Stomach (tissue), 8 donors: ENCODE measurements at regions not wholly inside any gene's neighbourhood (a gene's known extent, or its start where the extent isn't known, plus 50 kb on each side); places are given as distances from the start of the nearest gene placed in this dataset.

Experiments used
- DNase-seq, 2 donors: peaks; one replicate each; pipeline versions ENCODE4 v3.0.0 to v3.0.0-alpha.2; 2013 to 2019
- H3K27ac ChIP-seq, 5 donors: fragments of 200-600 bp in 4 of 5; sonication (generic) in 4 of 5; one replicate each; pipeline ENCODE4 v1.5.1; 2013 to 2019; ENCODE audit warnings: mild to moderate bottlenecking in 1 of 5, moderate library complexity in 1 of 5
- H3K27me3 ChIP-seq, 3 donors: fragments of 200-600 bp; sonication (generic); one replicate each; pipeline ENCODE4 v1.5.1; 2017 to 2019; ENCODE audit warnings: mixed run types in 1 of 3
- H3K36me3 ChIP-seq, 4 donors: fragments of 200-600 bp; sonication (generic); 1 replicate in 3 of 4; 2 replicates in 1 of 4; pipeline ENCODE4 v1.5.1; 2016 to 2019
- H3K4me1 ChIP-seq, 4 donors: fragments of 200-600 bp; sonication (generic); one replicate each; pipeline ENCODE4 v1.5.1; 2016 to 2019
- H3K4me3 ChIP-seq, 4 donors: fragments of 200-600 bp; sonication (generic) in 3 of 4; one replicate each; pipeline ENCODE4 v1.5.1; 2016 to 2019; ENCODE audit warnings: mild to moderate bottlenecking in 1 of 4
- H3K9me3 ChIP-seq, 4 donors: fragments of 200-600 bp; sonication (generic); one replicate each; pipeline ENCODE4 v1.5.1; 2016 to 2019
- EP300 ChIP-seq: sonication (generic); formaldehyde crosslinking; IDR thresholded peaks from one replicate; pipeline ENCODE4 v1.6.1; 2017; ENCODE audit warnings: antibody characterized with exemption
- POLR2A ChIP-seq, 4 donors: fragments of 450-650 bp; IDR thresholded peaks; one replicate each; pipeline ENCODE4 v1.6.1; 2016; ENCODE audit warnings: antibody characterized with exemption in 4 of 4, control low read depth in 2 of 4, mild to moderate bottlenecking in 1 of 4, moderate library complexity in 1 of 4
- POLR2AphosphoS5 ChIP-seq, 3 donors: sonication (generic); formaldehyde crosslinking; IDR thresholded peaks; one replicate each; pipeline ENCODE4 v1.6.1; 2016; ENCODE audit warnings: antibody characterized with exemption in 3 of 3
- WGBS, 5 donors: extraction: QIAGEN DNeasy Blood & Tissue Kit in 3 of 5; methylation state at CpG; one replicate each; pipeline versions ENCODE4 v1.1.5 to v1.1.7; 2013 to 2018; 5-methylcytosine and 5-hydroxymethylcytosine counted together
- intact Hi-C: fragments of 100-400 bp; cut with DNase I; formaldehyde crosslinking; loops from one replicate; pipeline ENCODE4 v1.15.1; 2023; ENCODE audit warnings: low total_unique reads
- TF ChIP-seq, protein P1 (sequence below), 7 experiments: fragments of 450-650 bp in 4 of 7; fragments of 200-600 bp in 3 of 7; sonication (generic) in 3 of 7; IDR thresholded peaks; one replicate each; pipeline ENCODE4 v1.5.1; 2016 to 2019; ENCODE audit warnings: antibody characterized with exemption in 7 of 7, control low read depth in 2 of 7, mild to moderate bottlenecking in 1 of 7
- donor health status: healthy with polysubstance abuse.
- donor health status: Bipolar disorder and iron deficiency.
- donor health status: healthy.

DNA sequence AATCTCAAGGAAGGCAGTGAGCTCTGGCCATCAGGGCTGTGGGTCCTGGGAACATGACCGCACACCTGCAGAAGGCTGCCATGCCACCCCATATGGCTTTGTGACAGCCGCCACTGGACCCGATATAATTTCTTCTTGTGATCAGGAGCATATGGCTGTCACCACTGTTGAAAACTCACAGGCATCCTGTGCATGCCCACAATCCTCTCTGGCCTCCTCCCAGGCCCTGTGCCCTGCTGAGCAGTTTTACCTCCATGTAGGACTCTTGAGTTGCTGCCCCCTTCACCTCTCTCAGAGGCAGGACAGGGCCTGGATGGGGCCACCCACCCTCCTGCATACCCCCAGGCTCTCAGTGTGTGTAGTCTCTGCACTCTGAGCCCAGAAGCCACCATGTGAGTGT lies 391.9 kb upstream of the AKR1E2 start:
- DNase-seq, result no peak
- intact Hi-C loops, result no loop called here
- TF ChIP-seq, protein P1, sequence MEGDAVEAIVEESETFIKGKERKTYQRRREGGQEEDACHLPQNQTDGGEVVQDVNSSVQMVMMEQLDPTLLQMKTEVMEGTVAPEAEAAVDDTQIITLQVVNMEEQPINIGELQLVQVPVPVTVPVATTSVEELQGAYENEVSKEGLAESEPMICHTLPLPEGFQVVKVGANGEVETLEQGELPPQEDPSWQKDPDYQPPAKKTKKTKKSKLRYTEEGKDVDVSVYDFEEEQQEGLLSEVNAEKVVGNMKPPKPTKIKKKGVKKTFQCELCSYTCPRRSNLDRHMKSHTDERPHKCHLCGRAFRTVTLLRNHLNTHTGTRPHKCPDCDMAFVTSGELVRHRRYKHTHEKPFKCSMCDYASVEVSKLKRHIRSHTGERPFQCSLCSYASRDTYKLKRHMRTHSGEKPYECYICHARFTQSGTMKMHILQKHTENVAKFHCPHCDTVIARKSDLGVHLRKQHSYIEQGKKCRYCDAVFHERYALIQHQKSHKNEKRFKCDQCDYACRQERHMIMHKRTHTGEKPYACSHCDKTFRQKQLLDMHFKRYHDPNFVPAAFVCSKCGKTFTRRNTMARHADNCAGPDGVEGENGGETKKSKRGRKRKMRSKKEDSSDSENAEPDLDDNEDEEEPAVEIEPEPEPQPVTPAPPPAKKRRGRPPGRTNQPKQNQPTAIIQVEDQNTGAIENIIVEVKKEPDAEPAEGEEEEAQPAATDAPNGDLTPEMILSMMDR (IDR thresholded peaks at IDR 0.05), result no peak
- no peak for TF ChIP-seq POLR2A (IDR thresholded peaks at IDR 0.05)
- no peak for TF ChIP-seq EP300
- no peak for TF ChIP-seq POLR2AphosphoS5 (IDR thresholded peaks at IDR 0.05)
- no peaks in the 10 kb centered on the region for H3K27me3 ChIP-seq
- H3K36me3 ChIP-seq, result no peaks in the 10 kb centered on the region
- H3K9me3 ChIP-seq, result no peaks in the 10 kb centered on the region
- H3K4me3 ChIP-seq, result no peak overlapping the region
- WGBS, 5 donors, result 96 to 100% (median 99%) methylated on average over 2 to 3 of the region's 3 CpGs
- H3K4me1 ChIP-seq, result peaks cover 0 to 9% (median 3%) of the 10 kb centered on the region in 4 donors
- H3K27ac ChIP-seq, result no peak overlapping the region

DNA sequence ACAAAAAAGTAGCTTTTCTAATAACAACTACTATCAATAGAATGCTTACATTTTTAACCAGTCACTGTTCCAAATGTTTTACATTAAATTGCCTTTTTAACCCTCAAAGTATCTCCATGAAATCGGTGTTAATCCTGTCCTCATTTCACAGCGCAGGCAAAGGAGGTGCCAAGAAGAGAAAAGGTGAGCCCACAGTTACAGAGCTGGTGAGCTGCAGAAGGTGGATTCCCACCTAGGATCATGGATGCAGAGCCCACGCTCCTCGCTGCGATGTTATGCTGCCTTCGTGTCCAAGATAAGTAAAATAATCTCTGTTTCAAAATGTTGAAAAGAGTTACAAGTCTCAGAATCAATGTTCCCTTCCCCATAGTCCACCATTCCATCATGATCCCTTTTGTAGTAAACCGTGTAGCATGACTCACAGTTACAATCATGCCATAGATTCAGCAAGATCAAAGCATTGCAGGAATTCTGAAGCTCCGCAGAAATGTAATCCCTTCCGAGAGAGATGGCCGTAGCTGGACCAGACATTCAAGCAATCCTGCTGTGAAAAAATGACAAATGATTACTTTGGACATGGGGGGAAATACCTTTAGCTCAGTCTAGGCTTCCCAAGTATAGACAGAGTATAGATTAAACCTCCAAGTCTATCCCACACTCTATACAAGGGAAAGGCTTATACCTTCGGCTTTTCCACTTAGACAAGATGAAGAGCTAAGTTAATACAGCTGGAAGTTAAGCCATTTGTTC lies 394.7 kb upstream of the AKR1E2 start:
- H3K4me1 ChIP-seq, result no peaks in the 10 kb centered on the region
- no peak for DNase-seq
- intact Hi-C loops, result no loop called here
- H3K36me3 ChIP-seq, result no peaks in the 10 kb centered on the region
- 80 to 88% (median 86%) methylated on average over 11 of the region's 11 CpGs for WGBS, 5 donors
- no peak overlapping the region for H3K27ac ChIP-seq
- H3K9me3 ChIP-seq, result no peaks in the 10 kb centered on the region
- H3K27me3 ChIP-seq, result no peaks in the 10 kb centered on the region
- H3K4me3 ChIP-seq, result no peak overlapping the region
- TF ChIP-seq POLR2AphosphoS5 (IDR thresholded peaks at IDR 0.05) (no peak), EP300 (no peak), POLR2A (IDR thresholded peaks at IDR 0.05) (no peak)
- TF ChIP-seq, protein P1 (IDR thresholded peaks at IDR 0.05), result no peak

DNA sequence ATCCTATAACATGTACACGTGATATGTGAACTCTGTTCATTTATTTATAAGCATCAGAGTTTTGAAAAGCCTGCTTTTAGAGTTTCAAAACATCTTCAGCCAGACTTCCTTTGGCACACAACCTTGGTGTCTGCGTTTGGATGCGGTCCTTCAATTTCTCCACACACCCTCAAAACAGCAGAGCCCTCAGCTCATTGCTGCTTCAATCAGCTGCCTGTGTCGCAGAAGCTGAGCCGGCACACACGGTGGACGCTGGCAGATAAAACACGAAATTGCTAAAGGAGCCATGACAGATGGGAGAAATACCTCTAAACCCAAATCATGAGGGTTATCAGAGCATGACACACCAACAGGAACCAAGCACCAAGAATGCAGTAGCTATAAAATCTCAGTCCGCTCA lies 396.4 kb upstream of the AKR1E2 start:
- no peak overlapping the region for H3K27ac ChIP-seq
- no peaks in the 10 kb centered on the region for H3K4me1 ChIP-seq
- 76 to 89% (median 87%) methylated on average over 9 of the region's 9 CpGs for WGBS, 5 donors
- H3K9me3 ChIP-seq, result no peaks in the 10 kb centered on the region
- no peaks in the 10 kb centered on the region for H3K36me3 ChIP-seq
- no peak for DNase-seq
- intact Hi-C loops, result no loop called here
- H3K4me3 ChIP-seq, result no peak overlapping the region
- TF ChIP-seq, protein P1 (IDR thresholded peaks at IDR 0.05), result no peak
- no peak for TF ChIP-seq EP300
- TF ChIP-seq POLR2AphosphoS5 (IDR thresholded peaks at IDR 0.05), result no peak
- TF ChIP-seq POLR2A (IDR thresholded peaks at IDR 0.05), result no peak
- no peaks in the 10 kb centered on the region for H3K27me3 ChIP-seq

DNA sequence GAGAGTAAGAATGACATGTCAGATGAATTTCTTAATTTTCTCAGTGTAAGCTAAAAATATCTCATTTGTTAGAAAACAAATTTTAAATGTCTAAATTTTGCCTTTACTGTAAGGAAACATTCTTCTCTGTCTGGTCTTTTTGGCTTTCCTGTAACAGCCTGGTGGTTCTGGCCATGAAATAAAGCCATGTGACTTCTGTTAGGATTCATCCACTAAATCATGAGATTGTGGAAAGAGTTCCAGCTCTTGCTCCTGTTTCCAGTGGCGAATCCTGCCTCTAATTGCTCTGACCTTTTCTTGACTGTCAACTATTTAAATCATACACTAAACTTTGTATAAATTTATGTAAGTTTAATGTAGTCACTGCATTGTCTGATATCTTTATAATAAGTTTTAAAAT lies 398.5 kb upstream of the AKR1E2 start:
- peak in 1 of 2 donors; percentile 30 for DNase-seq
- Histone ChIP-seq H3K27ac (no peak overlapping the region), H3K36me3 (no peaks in the 10 kb centered on the region), H3K4me1 (no peaks in the 10 kb centered on the region), H3K9me3 (no peaks in the 10 kb centered on the region), H3K4me3 (no peak overlapping the region), H3K27me3 (no peaks in the 10 kb centered on the region)
- intact Hi-C loops, result no loop called here
- TF ChIP-seq EP300, result no peak
- no peak for TF ChIP-seq POLR2A (IDR thresholded peaks at IDR 0.05)
- no peak for TF ChIP-seq POLR2AphosphoS5 (IDR thresholded peaks at IDR 0.05)
- TF ChIP-seq, protein P1 (IDR thresholded peaks at IDR 0.05), result no peak
- 64 to 86% (median 76%) methylated on average over 1 of the region's 1 CpG for WGBS, 5 donors
